ENCODE measurements at regions not wholly inside any gene's neighbourhood (a gene's known extent, or its start where the extent isn't known, plus 50 kb on each side); places are given as distances from the start of the nearest gene placed in this dataset.

DNA sequence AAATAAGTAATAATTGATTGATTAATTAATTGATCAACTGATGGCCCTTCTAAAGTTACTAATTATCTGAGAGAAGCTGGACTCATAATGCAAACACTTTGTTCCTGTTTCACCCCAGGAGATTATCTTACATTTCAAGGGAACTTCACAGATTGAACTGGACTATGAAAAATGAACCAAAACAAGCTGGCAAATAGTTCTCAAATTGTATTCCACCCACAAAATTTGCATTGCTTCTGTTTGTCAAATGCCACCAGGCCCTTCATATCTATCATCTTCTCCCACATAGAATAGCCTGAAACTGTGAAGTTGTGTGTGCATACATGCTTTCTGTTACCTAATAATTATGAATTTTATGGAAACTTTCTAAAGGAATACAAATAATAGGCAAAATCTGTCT lies 104.0 kb downstream of the ZNF281 start:
- no peak for DNase-seq (ENCODE audit: extremely low read depth in 1 of 4, low spot score in 3 of 4)
- intact Hi-C loops (cut with micrococcal nuclease) (no loop called here), in situ Hi-C loops (cut with MboI) (no loop called here)
- no peak overlapping the region for H2AFZ ChIP-seq (ENCODE audit: low read depth, low read length)
- H3K9me3 ChIP-seq (replicated peaks; ENCODE audit: control insufficient read depth, insufficient read depth, low read depth, low read length) = no peaks in the 10 kb centered on the region
- ATAC-seq = no peak
- no peak overlapping the region for H3K4me3 ChIP-seq
- CTCF ChIA-PET (ENCODE audit: low intra/inter-chr PET ratio) = no interaction called here
- no peaks in the 10 kb centered on the region for H3K9me1 ChIP-seq (ENCODE audit: control insufficient read depth, insufficient read depth, low read length)
- H3K9ac ChIP-seq (ENCODE audit: insufficient read depth in 1 of 2, low read depth in 2 of 2, low read length in 2 of 2) = no peak overlapping the region
- POLR2A ChIA-PET = interaction anchor here (0.6 to 2.2 kb wide), 4 partner anchors 9 to 53 kb away, joined by 3 to 7 read pairs (median 4); no protein-coding TSS in a partner anchor
- TF ChIP-seq C11orf30 (IDR thresholded peaks at IDR 0.05; ENCODE audit: low read depth) (no peak), NR3C1 (CRISPR knock-in tag; IDR thresholded peaks at IDR 0.05) (no peak)
- TF ChIP-seq, protein P1, sequence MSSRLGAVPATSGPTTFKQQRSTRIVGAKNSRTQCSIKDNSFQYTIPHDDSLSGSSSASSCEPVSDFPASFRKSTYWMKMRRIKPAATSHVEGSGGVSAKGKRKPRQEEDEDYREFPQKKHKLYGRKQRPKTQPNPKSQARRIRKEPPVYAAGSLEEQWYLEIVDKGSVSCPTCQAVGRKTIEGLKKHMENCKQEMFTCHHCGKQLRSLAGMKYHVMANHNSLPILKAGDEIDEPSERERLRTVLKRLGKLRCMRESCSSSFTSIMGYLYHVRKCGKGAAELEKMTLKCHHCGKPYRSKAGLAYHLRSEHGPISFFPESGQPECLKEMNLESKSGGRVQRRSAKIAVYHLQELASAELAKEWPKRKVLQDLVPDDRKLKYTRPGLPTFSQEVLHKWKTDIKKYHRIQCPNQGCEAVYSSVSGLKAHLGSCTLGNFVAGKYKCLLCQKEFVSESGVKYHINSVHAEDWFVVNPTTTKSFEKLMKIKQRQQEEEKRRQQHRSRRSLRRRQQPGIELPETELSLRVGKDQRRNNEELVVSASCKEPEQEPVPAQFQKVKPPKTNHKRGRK (tag; IDR thresholded peaks at IDR 0.05) = no peak
- H3K27me3 ChIP-seq (ENCODE audit: control insufficient read depth in 2 of 2, insufficient read depth in 2 of 2, low read length in 2 of 2) = peaks cover 22 to 36% of the 10 kb centered on the region in 2 experiments
- FAIRE-seq = no peak
- H3K27ac ChIP-seq (ENCODE audit: extremely low read depth, low read depth, low read length) = no peak overlapping the region
- H3K36me3 ChIP-seq (ENCODE audit: control insufficient read depth, insufficient read depth, low read length) = no peaks in the 10 kb centered on the region
- H3K4me2 ChIP-seq (ENCODE audit: insufficient read depth, low read length) = no peak overlapping the region
- BruUV-seq (replicated peaks) = no TSS peak
- H3K4me1 ChIP-seq (replicated peaks in 1 of 2; ENCODE audit: control insufficient read depth in 2 of 2, insufficient read depth in 2 of 2, low read length in 2 of 2) = peaks cover 0 to 5% of the 10 kb centered on the region in 2 experiments; a peak in 2 of 5 replicates
- H4K20me1 ChIP-seq (replicated peaks; ENCODE audit: control insufficient read depth, insufficient read depth, low read length) = no peaks in the 10 kb centered on the region
- no peaks in the 10 kb centered on the region for H3K79me2 ChIP-seq (ENCODE audit: control insufficient read depth, insufficient read depth, low read length)

DNA sequence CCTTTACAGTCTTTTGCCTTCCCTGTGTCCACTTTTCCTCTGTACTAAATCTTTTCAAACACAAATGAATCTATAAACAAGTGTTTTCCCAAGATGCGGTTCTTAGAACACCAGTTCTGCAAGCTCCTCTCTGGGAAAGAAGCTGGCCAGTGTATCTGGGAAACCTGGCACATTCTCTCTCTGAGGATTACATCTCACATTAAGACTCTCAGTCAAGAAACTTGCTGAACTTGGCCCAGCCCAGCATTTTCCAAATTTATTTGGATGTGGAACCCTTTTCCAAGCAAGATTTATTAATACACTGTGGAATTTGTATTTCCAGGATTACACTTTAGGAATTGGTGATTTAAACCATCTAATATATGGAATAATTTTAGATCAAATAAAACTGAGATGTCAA lies 105.7 kb downstream of the ZNF281 start:
- Histone ChIP-seq H3K9me1 (ENCODE audit: control insufficient read depth, insufficient read depth, low read length) (no peaks in the 10 kb centered on the region), H3K27ac (ENCODE audit: extremely low read depth, low read depth, low read length) (no peak overlapping the region), H4K20me1 (replicated peaks; ENCODE audit: control insufficient read depth, insufficient read depth, low read length) (no peaks in the 10 kb centered on the region), H3K27me3 (ENCODE audit: control insufficient read depth in 2 of 2, insufficient read depth in 2 of 2, low read length in 2 of 2) (peaks cover 31 to 45% of the 10 kb centered on the region in 2 experiments), H3K79me2 (ENCODE audit: control insufficient read depth, insufficient read depth, low read length) (no peaks in the 10 kb centered on the region), H3K4me1 (replicated peaks in 1 of 2; ENCODE audit: control insufficient read depth in 2 of 2, insufficient read depth in 2 of 2, low read length in 2 of 2) (peaks cover 0 to 5% of the 10 kb centered on the region in 2 experiments; a peak in 2 of 5 replicates), H2AFZ (ENCODE audit: low read depth, low read length) (no peak overlapping the region), H3K4me2 (ENCODE audit: insufficient read depth, low read length) (no peak overlapping the region), H3K9me3 (replicated peaks; ENCODE audit: control insufficient read depth, insufficient read depth, low read depth, low read length) (no peaks in the 10 kb centered on the region), H3K36me3 (ENCODE audit: control insufficient read depth, insufficient read depth, low read length) (no peaks in the 10 kb centered on the region), H3K9ac (ENCODE audit: insufficient read depth in 1 of 2, low read depth in 2 of 2, low read length in 2 of 2) (no peak overlapping the region), H3K4me3 (no peak overlapping the region)
- FAIRE-seq = no peak
- in situ Hi-C loops (cut with MboI) = no loop called here
- no TSS peak for BruUV-seq (replicated peaks)
- intact Hi-C loops (cut with micrococcal nuclease) = no loop called here
- ChIA-PET CTCF (ENCODE audit: low intra/inter-chr PET ratio) (no interaction called here), POLR2A (interaction anchor here (2.2 kb wide), 1 partner anchor 11 kb away, joined by 7 read pairs; no protein-coding TSS in a partner anchor)
- no peak for TF ChIP-seq SIRT6 (IDR thresholded peaks at IDR 0.05; ENCODE audit: low read depth, low read length)
- TF ChIP-seq RFX1 (IDR thresholded peaks at IDR 0.05) = no peak
- no peak for TF ChIP-seq ZNF324 (CRISPR knock-in tag; IDR thresholded peaks at IDR 0.05)
- TF ChIP-seq TEAD4 (IDR thresholded peaks at IDR 0.05; ENCODE audit: low read length) = no peak
- TF ChIP-seq TEAD4 (CRISPR knock-in tag; IDR thresholded peaks at IDR 0.05; ENCODE audit: borderline replicate concordance) = no peak
- no peak for DNase-seq (ENCODE audit: extremely low read depth in 1 of 4, low spot score in 3 of 4)
- WGBS (ENCODE audit: insufficient coverage, low coverage, missing lambda C conversion rate) = 0% methylated on average over 1 of the region's 1 CpG
- no peak for ATAC-seq
